CD4-positive, alpha-beta T cell (primary cell): ENCODE measurements at regions not wholly inside any gene's neighbourhood (a gene's known extent, or its start where the extent isn't known, plus 50 kb on each side); places are given as distances from the start of the nearest gene placed in this dataset.

ENCODE experiments used
- ATAC-seq: fragments of 200-7000 bp; cut with Tn5 transposase; one replicate; pipeline ENCODE4 v1.10.0; 2022; ENCODE audit warnings: mild to moderate bottlenecking; ENCODE audit not compliant: poor library complexity
- CTCF ChIA-PET: fragments of 350-600 bp; sonication (Branson Sonifier 250); formaldehyde crosslinking; loops from one replicate; lab custom pipeline; 2021; ENCODE audit warnings: antibody characterized with exemption, inconsistent platforms; lab: Charles Lee
- POLR2A ChIA-PET: fragments of 350-600 bp; sonication (Branson Sonifier 250); formaldehyde crosslinking; loops from one replicate; lab custom pipeline; 2021; ENCODE audit warnings: antibody characterized with exemption, inconsistent platforms; lab: Charles Lee
- DNase-seq, 14 experiments: peaks; one replicate each; pipeline ENCODE4 v3.0.0-alpha.2; 2013 to 2020; ENCODE audit warnings: mixed read lengths in 2 of 14
- H3K27ac ChIP-seq, 2 donors: one replicate each; pipeline versions ENCODE4 v1.5.1 to v1.7.0; 2013; ENCODE audit warnings: low read length in 2 of 2, low read depth in 1 of 2, mild to moderate bottlenecking in 1 of 2
- H3K27me3 ChIP-seq, 2 experiments: 1 replicate in 1 of 2; 2 replicates in 1 of 2; pipeline versions ENCODE4 v1.6.1 to v1.7.0; 2013; ENCODE audit warnings: low read length in 2 of 2, control low read depth in 1 of 2, mild to moderate bottlenecking in 1 of 2, moderate library complexity in 1 of 2; ENCODE audit not compliant: insufficient read depth in 2 of 2, control insufficient read depth in 1 of 2
- H3K36me3 ChIP-seq: one replicate; pipeline ENCODE4 v1.6.1; 2013; ENCODE audit warnings: low read length, control low read depth; ENCODE audit not compliant: insufficient read depth
- H3K4me1 ChIP-seq: one replicate; pipeline ENCODE4 v1.6.1; 2013; ENCODE audit warnings: low read length, control low read depth; ENCODE audit not compliant: insufficient read depth
- H3K4me3 ChIP-seq: one replicate; pipeline ENCODE4 v1.5.1; 2013; ENCODE audit warnings: mild to moderate bottlenecking, low read length, moderate library complexity
- H3K9me3 ChIP-seq, 2 experiments: 1 replicate in 1 of 2; 2 replicates in 1 of 2; pipeline versions ENCODE4 v1.6.1 to v1.7.0; 2013; ENCODE audit warnings: low read length in 2 of 2, mild to moderate bottlenecking in 2 of 2, control low read depth in 1 of 2, moderate library complexity in 1 of 2; ENCODE audit not compliant: control insufficient read depth in 1 of 2, insufficient read depth in 1 of 2
- H3K27ac Mint-ChIP-seq: one replicate; pipeline ENCODE4 v1.8.0; 2020; ENCODE audit warnings: mixed read lengths
- H3K27me3 Mint-ChIP-seq: one replicate; pipeline ENCODE4 v1.8.0; 2021; ENCODE audit warnings: mixed read lengths
- H3K36me3 Mint-ChIP-seq: one replicate; pipeline ENCODE4 v1.8.0; 2021; ENCODE audit warnings: low read depth, mixed read lengths
- H3K4me1 Mint-ChIP-seq: one replicate; pipeline ENCODE4 v1.8.0; 2021; ENCODE audit warnings: low read depth, mixed read lengths
- H3K4me3 Mint-ChIP-seq: one replicate; pipeline ENCODE4 v1.8.0; 2020; ENCODE audit warnings: mild to moderate bottlenecking, mixed read lengths
- H3K9me3 Mint-ChIP-seq: one replicate; pipeline ENCODE4 v1.8.0; 2020; ENCODE audit warnings: mixed read lengths
- intact Hi-C, 2 experiments: fragments of 100-400 bp; cut with DNase I in 1 of 2; cut with micrococcal nuclease in 1 of 2; formaldehyde crosslinking; loops; one replicate each; pipeline versions ENCODE4 v1.15.1 to v1.9.0; 2023 to 2025; cut with DNase I, micrococcal nuclease
- TF ChIP-seq, protein P1 (sequence below): fragments of 200-600 bp; IDR thresholded peaks from one replicate; pipeline ENCODE4 v1.8.0; 2022; ENCODE audit warnings: antibody characterized with exemption, mild to moderate bottlenecking

GRCh38 chr20:7220755-7221154 lies 453.3 kb downstream of the BMP2 start:
- TF ChIP-seq, protein P1, sequence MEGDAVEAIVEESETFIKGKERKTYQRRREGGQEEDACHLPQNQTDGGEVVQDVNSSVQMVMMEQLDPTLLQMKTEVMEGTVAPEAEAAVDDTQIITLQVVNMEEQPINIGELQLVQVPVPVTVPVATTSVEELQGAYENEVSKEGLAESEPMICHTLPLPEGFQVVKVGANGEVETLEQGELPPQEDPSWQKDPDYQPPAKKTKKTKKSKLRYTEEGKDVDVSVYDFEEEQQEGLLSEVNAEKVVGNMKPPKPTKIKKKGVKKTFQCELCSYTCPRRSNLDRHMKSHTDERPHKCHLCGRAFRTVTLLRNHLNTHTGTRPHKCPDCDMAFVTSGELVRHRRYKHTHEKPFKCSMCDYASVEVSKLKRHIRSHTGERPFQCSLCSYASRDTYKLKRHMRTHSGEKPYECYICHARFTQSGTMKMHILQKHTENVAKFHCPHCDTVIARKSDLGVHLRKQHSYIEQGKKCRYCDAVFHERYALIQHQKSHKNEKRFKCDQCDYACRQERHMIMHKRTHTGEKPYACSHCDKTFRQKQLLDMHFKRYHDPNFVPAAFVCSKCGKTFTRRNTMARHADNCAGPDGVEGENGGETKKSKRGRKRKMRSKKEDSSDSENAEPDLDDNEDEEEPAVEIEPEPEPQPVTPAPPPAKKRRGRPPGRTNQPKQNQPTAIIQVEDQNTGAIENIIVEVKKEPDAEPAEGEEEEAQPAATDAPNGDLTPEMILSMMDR: no peak
- Mint-ChIP-seq H3K4me3 (no peak overlapping the region), H3K4me1 (no peaks in the 10 kb centered on the region), H3K27me3 (no peaks in the 10 kb centered on the region), H3K9me3 (peaks cover 16% of the 10 kb centered on the region), H3K27ac (no peak overlapping the region), H3K36me3 (no peaks in the 10 kb centered on the region)
- no peaks in the 10 kb centered on the region for H3K4me1 ChIP-seq
- no peak for ATAC-seq
- intact Hi-C loops: no loop called here
- no peak overlapping the region for H3K4me3 ChIP-seq
- POLR2A ChIA-PET: no interaction called here
- no peak for DNase-seq
- H3K36me3 ChIP-seq: no peaks in the 10 kb centered on the region
- no peaks in the 10 kb centered on the region for H3K27me3 ChIP-seq
- CTCF ChIA-PET: no interaction called here
- no peak overlapping the region for H3K27ac ChIP-seq
- H3K9me3 ChIP-seq: peaks cover 0 to 9% of the 10 kb centered on the region in 2 experiments

GRCh38 chr20:7226156-7226555 lies 458.7 kb downstream of the BMP2 start:
- ChIA-PET POLR2A (no interaction called here), CTCF (no interaction called here)
- H3K36me3 Mint-ChIP-seq: no peaks in the 10 kb centered on the region
- H3K4me1 ChIP-seq: no peaks in the 10 kb centered on the region
- TF ChIP-seq, protein P1: no peak
- no peak overlapping the region for H3K4me3 ChIP-seq
- H3K9me3 ChIP-seq: peaks cover 0 to 13% of the 10 kb centered on the region in 2 experiments
- no peaks in the 10 kb centered on the region for H3K36me3 ChIP-seq
- H3K27ac ChIP-seq: no peak overlapping the region
- no peaks in the 10 kb centered on the region for H3K27me3 Mint-ChIP-seq
- no peak overlapping the region for H3K27ac Mint-ChIP-seq
- H3K27me3 ChIP-seq: no peaks in the 10 kb centered on the region
- intact Hi-C loops: no loop called here
- ATAC-seq (no peak), DNase-seq (no peak)
- no peak overlapping the region for H3K4me3 Mint-ChIP-seq
- peaks cover 22% of the 10 kb centered on the region for H3K9me3 Mint-ChIP-seq
- H3K4me1 Mint-ChIP-seq: no peaks in the 10 kb centered on the region

DNA sequence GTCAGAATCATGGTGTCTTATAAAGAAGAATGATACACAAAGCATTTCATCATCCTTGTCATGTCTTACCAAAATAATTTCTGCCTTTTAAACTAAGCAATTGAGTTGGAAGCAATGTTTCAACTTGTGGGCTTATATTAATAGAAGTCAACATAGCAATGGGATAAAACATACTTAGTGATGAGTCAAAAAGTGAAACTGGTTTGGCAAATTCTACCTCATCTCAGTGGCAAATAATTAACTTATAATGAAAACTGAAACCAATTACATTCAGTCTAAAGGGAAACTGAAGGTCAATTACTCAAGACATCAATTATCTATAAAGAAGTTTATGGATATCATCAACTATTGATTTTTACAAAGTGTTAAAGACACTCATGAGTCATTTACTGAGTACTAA lies 463.8 kb downstream of the BMP2 start:
- H3K27ac Mint-ChIP-seq: no peak overlapping the region
- H3K27me3 Mint-ChIP-seq: no peaks in the 10 kb centered on the region
- Histone ChIP-seq H3K4me1 (no peaks in the 10 kb centered on the region), H3K9me3 (peaks cover 0 to 5% of the 10 kb centered on the region in 2 experiments), H3K4me3 (no peak overlapping the region), H3K27ac (no peak overlapping the region), H3K36me3 (no peaks in the 10 kb centered on the region), H3K27me3 (no peaks in the 10 kb centered on the region)
- no peak overlapping the region for H3K4me3 Mint-ChIP-seq
- no peaks in the 10 kb centered on the region for H3K36me3 Mint-ChIP-seq
- H3K9me3 Mint-ChIP-seq: peaks cover 11% of the 10 kb centered on the region
- no peak for DNase-seq
- ChIA-PET POLR2A (no interaction called here), CTCF (no interaction called here)
- H3K4me1 Mint-ChIP-seq: no peaks in the 10 kb centered on the region
- intact Hi-C loops: no loop called here
- TF ChIP-seq, protein P1: no peak
- no peak for ATAC-seq
